Hepatic stellate cell (primary cell): ENCODE measurements at regions not wholly inside any gene's neighbourhood (a gene's known extent, or its start where the extent isn't known, plus 50 kb on each side); places are given as distances from the start of the nearest gene placed in this dataset.
"Not testable (repeated sequence)": the region's sequence is repeated elsewhere in the genome, so short reads cannot be mapped to it uniquely, and the experiment has no call there.

Experiments used
- DNase-seq: peaks from one replicate; pipeline ENCODE4 v3.0.0; 2011; ENCODE audit warnings: low spot score

- no peak for DNase-seq
Measured at GRCh38 chr3:81853431-81853830, 92.0 kb upstream of the GBE1 start.

- DNase-seq = no peak
Measured at GRCh38 chr3:81851176-81851575, 89.7 kb upstream of the GBE1 start.

GRCh38 chr3:81846988-81847387 lies 85.5 kb upstream of the GBE1 start:
- no peak for DNase-seq

GRCh38 chr3:81841540-81841939 lies 80.1 kb upstream of the GBE1 start:
- no peak for DNase-seq

GRCh38 chr3:81839504-81840094 lies 78.2 kb upstream of the GBE1 start:
- DNase-seq = no peak

GRCh38 chr3:81838457-81838856 lies 77.0 kb upstream of the GBE1 start:
- no peak for DNase-seq

GRCh38 chr3:81837071-81837593 lies 75.7 kb upstream of the GBE1 start:
- no peak for DNase-seq

GRCh38 chr3:81829937-81830336 lies 68.5 kb upstream of the GBE1 start:
- DNase-seq = no peak

- DNase-seq = not testable (repeated sequence)
Measured at GRCh38 chr3:81829272-81829671, 67.8 kb upstream of the GBE1 start.

- no peak for DNase-seq
Measured at GRCh38 chr3:81823882-81824395, 62.5 kb upstream of the GBE1 start.

- no peak for DNase-seq
Measured at GRCh38 chr3:81823086-81823485, 61.6 kb upstream of the GBE1 start.

- DNase-seq = no peak
Measured at GRCh38 chr3:81816473-81817250, 55.2 kb upstream of the GBE1 start.

GRCh38 chr3:81812098-81812497 lies 50.7 kb upstream of the GBE1 start:
- DNase-seq = not testable (repeated sequence)
